ENCODE measurements at regions not wholly inside any gene's neighbourhood (a gene's known extent, or its start where the extent isn't known, plus 50 kb on each side); places are given as distances from the start of the nearest gene placed in this dataset.
"Not testable (repeated sequence)": the region's sequence is repeated elsewhere in the genome, so short reads cannot be mapped to it uniquely, and the experiment has no call there.

- DNase-seq, result no peak
These were observed 50.6 kb upstream of the TMEM170B start for GRCh38 chr6:11486959-11487358.

GRCh38 chr6:11486486-11486885, 51.1 kb upstream of the TMEM170B start:
- DNase-seq, result no peak

GRCh38 chr6:11486051-11486450, 51.5 kb upstream of the TMEM170B start:
- DNase-seq, result no peak

- DNase-seq, result no peak
These were observed 52.3 kb upstream of the TMEM170B start for GRCh38 chr6:11485271-11485670.

GRCh38 chr6:11484441-11484840, 53.1 kb upstream of the TMEM170B start:
- no peak for DNase-seq

GRCh38 chr6:11482616-11483015, 54.9 kb upstream of the TMEM170B start:
- no peak for DNase-seq

- no peak for DNase-seq
These were observed 57.0 kb upstream of the TMEM170B start for GRCh38 chr6:11480541-11480940.

GRCh38 chr6:11479296-11479695, 58.3 kb upstream of the TMEM170B start:
- no peak for DNase-seq

GRCh38 chr6:11478586-11478985, 59.0 kb upstream of the TMEM170B start:
- DNase-seq, result no peak

GRCh38 chr6:11475016-11475415, 62.5 kb upstream of the TMEM170B start:
- DNase-seq, result no peak

GRCh38 chr6:11473008-11473740, 64.4 kb upstream of the TMEM170B start:
- no peak for DNase-seq

- DNase-seq, result no peak
These were observed 66.3 kb upstream of the TMEM170B start for GRCh38 chr6:11471261-11471660.

- DNase-seq, result no peak
These were observed 67.9 kb upstream of the TMEM170B start for GRCh38 chr6:11469684-11470083.

GRCh38 chr6:11468271-11468670, 69.3 kb upstream of the TMEM170B start:
- not testable (repeated sequence) for DNase-seq

- no peak for DNase-seq
These were observed 70.2 kb upstream of the TMEM170B start for GRCh38 chr6:11467364-11467763.

- DNase-seq, result no peak
These were observed 74.2 kb upstream of the TMEM170B start for GRCh38 chr6:11463398-11463780.

GRCh38 chr6:11462742-11463397, 74.7 kb upstream of the TMEM170B start:
- DNase-seq, result no peak

- no peak for DNase-seq
These were observed 76.5 kb upstream of the TMEM170B start for GRCh38 chr6:11460837-11461661.

- DNase-seq, result no peak
These were observed 77.4 kb upstream of the TMEM170B start for GRCh38 chr6:11460001-11460668.

- DNase-seq, result no peak
These were observed 78.4 kb upstream of the TMEM170B start for GRCh38 chr6:11459079-11459610.

- DNase-seq, result no peak
These were observed 79.0 kb upstream of the TMEM170B start for GRCh38 chr6:11458509-11458908.

- DNase-seq, result not testable (repeated sequence)
These were observed 80.1 kb upstream of the TMEM170B start for GRCh38 chr6:11457422-11457821.

GRCh38 chr6:11452106-11452505, 85.4 kb upstream of the TMEM170B start:
- not testable (repeated sequence) for DNase-seq
